ENCODE measurements at regions not wholly inside any gene's neighbourhood (a gene's known extent, or its start where the extent isn't known, plus 50 kb on each side); places are given as distances from the start of the nearest gene placed in this dataset.

- Histone ChIP-seq H3K4me1 (ENCODE audit: control insufficient read depth, insufficient read depth, low read length) (no peaks in the 10 kb centered on the region), H3K9me3 (ENCODE audit: control insufficient read depth, insufficient read depth, low read length) (no peaks in the 10 kb centered on the region), H4K20me1 (ENCODE audit: insufficient read depth, low read length) (no peaks in the 10 kb centered on the region), H3K79me1 (ENCODE audit: low read depth in 1 of 2, low read length in 2 of 2) (no peaks in the 10 kb centered on the region), H4K91ac (ENCODE audit: insufficient read depth, low read depth, low read length) (no peak overlapping the region), H3K36me3 (ENCODE audit: control insufficient read depth, insufficient read depth, low read length) (no peaks in the 10 kb centered on the region), H2BK5ac (ENCODE audit: low read depth, low read length, poor library complexity, severe bottlenecking) (no peak overlapping the region), H2BK120ac (ENCODE audit: low read depth, low read length) (no peak overlapping the region), H2AK5ac (ENCODE audit: low read depth, low read length) (no peak overlapping the region), H3K9me1 (ENCODE audit: insufficient read depth, low read length) (no peaks in the 10 kb centered on the region), H3K14ac (replicated peaks; ENCODE audit: low read depth, low read length) (no peak overlapping the region), H3K4me3 (ENCODE audit: insufficient read depth, low read depth, low read length) (no peak overlapping the region), H2AK9ac (replicated peaks; ENCODE audit: low read depth, low read length, poor library complexity) (no peak overlapping the region), H3K27ac (ENCODE audit: insufficient read depth, low read length) (no peak overlapping the region), H2AFZ (replicated peaks; ENCODE audit: low read length, poor library complexity) (no peak overlapping the region), H3K18ac (ENCODE audit: low read depth, low read length) (no peak overlapping the region), H3K4me2 (ENCODE audit: low read depth, low read length) (no peak overlapping the region), H3K9ac (ENCODE audit: low read depth, low read length) (no peak overlapping the region), H3K4ac (ENCODE audit: low read depth, low read length) (no peak overlapping the region), H3K27me3 (ENCODE audit: control insufficient read depth, insufficient read depth, low read length) (no peaks in the 10 kb centered on the region), H4K8ac (ENCODE audit: low read depth in 2 of 2, low read length in 2 of 2) (no peak overlapping the region), H2BK15ac (ENCODE audit: low read depth, low read length) (no peak overlapping the region), H3K56ac (ENCODE audit: extremely low read depth, insufficient read depth, low read length) (no peak overlapping the region), H3K23ac (ENCODE audit: low read depth, low read length) (no peak overlapping the region), H4K5ac (ENCODE audit: low read depth, low read length) (no peak overlapping the region), H2BK20ac (ENCODE audit: low read depth, low read length) (no peak overlapping the region)
- ATAC-seq (ENCODE audit: low read depth) (no peak), DNase-seq (no peak)
- dilution Hi-C loops (cut with HindIII; ENCODE audit: low sequenced_read_pairs, unreplicated experiment), result no loop called here
- intact Hi-C loops (cut with micrococcal nuclease), result no loop called here
- POLR2A ChIA-PET (ENCODE audit: unreplicated experiment), result no interaction called here
- CTCF ChIA-PET, result no interaction called here
- in situ Hi-C loops (cut with MboI; ENCODE audit: low sequenced_read_pairs), result no loop called here
- no TSS peak for BruUV-seq (replicated peaks)
- TF ChIP-seq FOS (IDR thresholded peaks at IDR 0.05; ENCODE audit: low read depth, low read length), result no peak
- no peak for TF ChIP-seq RFX5 (IDR thresholded peaks at IDR 0.05; ENCODE audit: low read depth, low read length)
- no peak for TF ChIP-seq MAZ (IDR thresholded peaks at IDR 0.05; ENCODE audit: borderline replicate concordance, low read depth, low read length)
- TF ChIP-seq, protein P1, sequence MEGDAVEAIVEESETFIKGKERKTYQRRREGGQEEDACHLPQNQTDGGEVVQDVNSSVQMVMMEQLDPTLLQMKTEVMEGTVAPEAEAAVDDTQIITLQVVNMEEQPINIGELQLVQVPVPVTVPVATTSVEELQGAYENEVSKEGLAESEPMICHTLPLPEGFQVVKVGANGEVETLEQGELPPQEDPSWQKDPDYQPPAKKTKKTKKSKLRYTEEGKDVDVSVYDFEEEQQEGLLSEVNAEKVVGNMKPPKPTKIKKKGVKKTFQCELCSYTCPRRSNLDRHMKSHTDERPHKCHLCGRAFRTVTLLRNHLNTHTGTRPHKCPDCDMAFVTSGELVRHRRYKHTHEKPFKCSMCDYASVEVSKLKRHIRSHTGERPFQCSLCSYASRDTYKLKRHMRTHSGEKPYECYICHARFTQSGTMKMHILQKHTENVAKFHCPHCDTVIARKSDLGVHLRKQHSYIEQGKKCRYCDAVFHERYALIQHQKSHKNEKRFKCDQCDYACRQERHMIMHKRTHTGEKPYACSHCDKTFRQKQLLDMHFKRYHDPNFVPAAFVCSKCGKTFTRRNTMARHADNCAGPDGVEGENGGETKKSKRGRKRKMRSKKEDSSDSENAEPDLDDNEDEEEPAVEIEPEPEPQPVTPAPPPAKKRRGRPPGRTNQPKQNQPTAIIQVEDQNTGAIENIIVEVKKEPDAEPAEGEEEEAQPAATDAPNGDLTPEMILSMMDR (conservative IDR thresholded peaks at IDR 0.05; ENCODE audit: low read depth, low read length), result no peak
- no peak for TF ChIP-seq CHD1 (IDR thresholded peaks at IDR 0.05; ENCODE audit: low read depth, low read length)
- TF ChIP-seq NFE2L2 (IDR thresholded peaks at IDR 0.05; ENCODE audit: low read depth, low read length), result no peak
- TF ChIP-seq BHLHE40 (IDR thresholded peaks at IDR 0.05; ENCODE audit: low read depth, low read length), result no peak
- no peak for TF ChIP-seq CEBPB (IDR thresholded peaks at IDR 0.05; ENCODE audit: low read depth, low read length)
- no peak for TF ChIP-seq MAFK (IDR thresholded peaks at IDR 0.05; ENCODE audit: low read depth, low read length)
- no peak for TF ChIP-seq RCOR1 (IDR thresholded peaks at IDR 0.05; ENCODE audit: insufficient replicate concordance, low read length)
- TF ChIP-seq ELK1 (IDR thresholded peaks at IDR 0.05; ENCODE audit: borderline replicate concordance, low read depth, low read length), result no peak
- TF ChIP-seq SMC3 (IDR thresholded peaks at IDR 0.05; ENCODE audit: low read depth, low read length), result no peak
- TF ChIP-seq MXI1 (IDR thresholded peaks at IDR 0.05; ENCODE audit: borderline replicate concordance, low read depth, low read length), result no peak
- no peak for TF ChIP-seq RAD21 (IDR thresholded peaks at IDR 0.05; ENCODE audit: low read length)
Observed at GRCh38 chr4:178233906-178234305, 791.7 kb upstream of the AGA start.

Data from IMR-90 (cell line).